Neural progenitor cell (in vitro differentiated cells): ENCODE measurements at regions not wholly inside any gene's neighbourhood (a gene's known extent, or its start where the extent isn't known, plus 50 kb on each side); places are given as distances from the start of the nearest gene placed in this dataset.

Experiments used
- CTCF ChIP-seq: fragments of 200-600 bp; sonication (generic); IDR thresholded peaks from 2 replicates; pipeline ENCODE4 v1.5.1; 2017; ENCODE audit warnings: antibody characterized with exemption, mild to moderate bottlenecking
- EZH2 ChIP-seq: fragments of 200-600 bp; sonication (generic); IDR thresholded peaks from 2 replicates; pipeline ENCODE4 v1.6.1; 2017; ENCODE audit warnings: antibody characterized with exemption, mild to moderate bottlenecking, moderate library complexity
- EZH2phosphoT487 ChIP-seq: fragments of 200-600 bp; sonication (generic); IDR thresholded peaks from 2 replicates; pipeline ENCODE4 v1.6.1; 2017; ENCODE audit warnings: antibody characterized with exemption

GRCh38 chr13:20291675-20292074 is 59.6 kb upstream of the GJB6 start:
- TF ChIP-seq CTCF = no peak
- no peak for TF ChIP-seq EZH2phosphoT487
- no peak for TF ChIP-seq EZH2
